Upper lobe of left lung (tissue), 6 donors: ENCODE measurements at regions not wholly inside any gene's neighbourhood (a gene's known extent, or its start where the extent isn't known, plus 50 kb on each side); places are given as distances from the start of the nearest gene placed in this dataset.

Experiments
- ATAC-seq, 2 donors: fragments of 200-7000 bp; cut with Tn5 transposase; one replicate each; pipeline ENCODE4 v1.9.1; 2022; ENCODE audit warnings: mild to moderate bottlenecking in 2 of 2, moderate library complexity in 2 of 2; ENCODE audit not compliant: low FRiP score in 2 of 2
- DNase-seq, 2 donors: peaks; one replicate each; pipeline ENCODE4 v3.0.0-alpha.2; 2019 to 2020
- H3K27ac ChIP-seq, 4 donors: fragments of 200-600 bp; sonication (generic); one replicate each; pipeline ENCODE4 v1.5.1; 2016 to 2019
- H3K27me3 ChIP-seq, 4 donors: fragments of 200-600 bp; sonication (generic); one replicate each; pipeline ENCODE4 v1.5.1; 2017 to 2019
- H3K36me3 ChIP-seq, 4 donors: fragments of 200-600 bp; sonication (generic); one replicate each; pipeline ENCODE4 v1.5.1; 2016 to 2019
- H3K4me1 ChIP-seq, 4 donors: fragments of 200-600 bp; sonication (generic); one replicate each; pipeline ENCODE4 v1.5.1; 2018 to 2019
- H3K4me3 ChIP-seq, 4 donors: fragments of 200-600 bp; sonication (generic); one replicate each; pipeline ENCODE4 v1.5.1; 2017 to 2019; ENCODE audit warnings: mild to moderate bottlenecking in 2 of 4, moderate library complexity in 1 of 4
- H3K9me3 ChIP-seq, 4 donors: fragments of 200-600 bp; sonication (generic); one replicate each; pipeline ENCODE4 v1.5.1; 2018 to 2019
- CTCF ChIP-seq, 6 experiments: fragments of 450-650 bp in 4 of 6; fragments of 200-600 bp in 2 of 6; sonication (generic) in 2 of 6; IDR thresholded peaks; one replicate each; pipeline ENCODE4 v1.5.1; 2016 to 2019; ENCODE audit warnings: antibody characterized with exemption in 6 of 6
- EP300 ChIP-seq, 4 donors: sonication (generic); formaldehyde crosslinking; IDR thresholded peaks; one replicate each; pipeline ENCODE4 v1.5.1; 2017; ENCODE audit warnings: antibody characterized with exemption in 4 of 4, control low read depth in 2 of 4
- POLR2A ChIP-seq, 4 donors: fragments of 450-650 bp; IDR thresholded peaks; one replicate each; pipeline ENCODE4 v1.5.1; 2016 to 2017; ENCODE audit warnings: antibody characterized with exemption in 4 of 4, mild to moderate bottlenecking in 2 of 4
- POLR2AphosphoS5 ChIP-seq, 2 donors: sonication (generic); formaldehyde crosslinking; IDR thresholded peaks; one replicate each; pipeline ENCODE4 v1.5.1; 2017; ENCODE audit warnings: antibody characterized with exemption in 2 of 2
- WGBS, 2 donors: methylation state at CpG; one replicate each; pipeline ENCODE4 v1.1.5; 2017 to 2018; 5-methylcytosine and 5-hydroxymethylcytosine counted together
- donor health status: DM: no; HTN: no; CAD: no; lungs with moderate emphysema.
- donor health status: DM: no; HTN: yes; CAD: no; lungs with severe emphysema.

- 84 to 87% methylated on average over 1 to 2 of the region's 2 CpGs for WGBS, 2 donors
- TF ChIP-seq POLR2AphosphoS5 (IDR thresholded peaks at IDR 0.05) (no peak), EP300 (IDR thresholded peaks at IDR 0.05) (no peak), CTCF (IDR thresholded peaks at IDR 0.05) (no peak), POLR2A (IDR thresholded peaks at IDR 0.05) (no peak)
- no peak for ATAC-seq
- Histone ChIP-seq H3K36me3 (no peaks in the 10 kb centered on the region), H3K4me1 (peaks cover 5 to 14% (median 10%) of the 10 kb centered on the region in 4 donors), H3K9me3 (no peaks in the 10 kb centered on the region), H3K4me3 (no peak overlapping the region), H3K27ac (no peak overlapping the region), H3K27me3 (no peaks in the 10 kb centered on the region)
- DNase-seq = no peak
Measured at GRCh38 chr2:158907926-158908456, 60.4 kb upstream of the TANC1 start.

DNA sequence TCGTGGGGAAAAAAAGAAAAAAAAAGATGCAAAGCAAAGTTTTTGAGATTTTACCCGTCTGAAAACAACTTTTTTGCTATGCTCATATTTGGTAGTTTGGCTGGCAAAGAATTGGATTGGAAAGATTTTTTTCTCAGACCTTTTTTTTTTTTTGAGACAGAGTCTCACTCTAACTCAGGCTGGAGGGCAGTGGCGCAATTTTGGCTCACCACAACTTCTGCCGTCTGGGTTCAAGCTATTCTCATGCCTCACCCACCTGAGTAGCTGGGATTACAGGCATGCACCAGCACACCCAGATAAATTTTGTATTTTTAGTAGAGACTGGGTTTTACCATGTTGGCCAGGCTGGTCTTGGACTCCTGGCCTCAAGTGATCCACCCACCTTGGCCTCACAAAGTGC, 56.3 kb upstream of the TANC1 start:
- WGBS, 2 donors = 45 to 65% methylated on average over 4 of the region's 4 CpGs
- H3K27me3 ChIP-seq = no peaks in the 10 kb centered on the region
- DNase-seq (no peak), ATAC-seq (no peak)
- H3K27ac ChIP-seq = no peak overlapping the region
- TF ChIP-seq CTCF (IDR thresholded peaks at IDR 0.05) (no peak), POLR2A (IDR thresholded peaks at IDR 0.05) (no peak), EP300 (IDR thresholded peaks at IDR 0.05) (no peak), POLR2AphosphoS5 (IDR thresholded peaks at IDR 0.05) (no peak)
- no peaks in the 10 kb centered on the region for H3K4me1 ChIP-seq
- H3K4me3 ChIP-seq = no peak overlapping the region
- no peaks in the 10 kb centered on the region for H3K36me3 ChIP-seq
- no peaks in the 10 kb centered on the region for H3K9me3 ChIP-seq

DNA sequence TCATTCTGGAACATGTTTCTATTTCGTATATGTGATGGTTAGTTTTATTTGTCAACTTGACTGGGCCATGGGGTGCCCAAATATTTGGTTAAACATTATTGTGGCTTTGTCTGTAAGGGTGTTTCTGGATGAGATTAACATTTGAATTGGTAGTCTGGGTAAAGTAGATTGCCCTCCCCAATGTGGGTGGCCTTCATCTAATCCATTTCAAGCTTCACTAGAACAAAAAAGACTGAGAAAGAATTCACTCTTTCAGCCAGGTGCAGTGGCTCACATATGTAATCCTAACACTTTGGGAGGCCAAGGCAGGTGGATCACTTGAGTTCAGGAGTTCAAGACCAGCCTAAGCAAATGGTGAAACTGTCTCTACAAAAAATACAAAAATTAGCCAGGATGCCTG, 55.7 kb upstream of the TANC1 start:
- DNase-seq = no peak
- no peak for TF ChIP-seq POLR2AphosphoS5 (IDR thresholded peaks at IDR 0.05)
- H3K4me1 ChIP-seq = no peaks in the 10 kb centered on the region
- H3K27ac ChIP-seq = no peak overlapping the region
- no peak overlapping the region for H3K4me3 ChIP-seq
- no peaks in the 10 kb centered on the region for H3K9me3 ChIP-seq
- H3K27me3 ChIP-seq = no peaks in the 10 kb centered on the region
- ATAC-seq = no peak
- WGBS, 2 donors = 72 to 87% methylated on average over 1 of the region's 1 CpG
- no peaks in the 10 kb centered on the region for H3K36me3 ChIP-seq

DNA sequence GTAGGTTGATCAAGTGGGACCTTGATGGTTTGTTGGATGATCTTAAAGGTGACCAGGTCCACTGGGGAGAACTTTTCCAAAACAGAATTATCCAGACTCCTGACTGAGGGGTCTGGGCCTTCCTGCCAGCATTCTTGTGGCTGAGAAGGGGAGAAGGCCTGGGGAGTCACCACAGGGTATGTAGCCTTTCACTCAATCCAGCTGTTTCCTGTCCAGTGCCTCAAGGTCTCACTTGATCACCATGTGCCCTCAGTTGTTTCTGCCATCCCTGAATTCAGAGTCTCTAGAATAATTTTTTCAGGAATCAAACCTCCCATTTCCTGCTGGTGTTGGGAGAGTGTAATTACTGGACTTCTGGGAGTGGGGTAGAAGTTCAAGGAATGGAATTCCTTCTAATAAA, 54.4 kb upstream of the TANC1 start:
- TF ChIP-seq POLR2AphosphoS5 (IDR thresholded peaks at IDR 0.05) (no peak), CTCF (IDR thresholded peaks at IDR 0.05) (no peak), EP300 (IDR thresholded peaks at IDR 0.05) (no peak), POLR2A (IDR thresholded peaks at IDR 0.05) (no peak)

GRCh38 chr2:158914731-158915130, 53.7 kb upstream of the TANC1 start:
- H3K36me3 ChIP-seq = no peaks in the 10 kb centered on the region
- H3K4me1 ChIP-seq = no peaks in the 10 kb centered on the region
- H3K27me3 ChIP-seq = no peaks in the 10 kb centered on the region
- WGBS, 2 donors = 85 to 89% methylated on average over 2 of the region's 2 CpGs
- no peak overlapping the region for H3K27ac ChIP-seq
- no peaks in the 10 kb centered on the region for H3K9me3 ChIP-seq
- TF ChIP-seq POLR2A (IDR thresholded peaks at IDR 0.05) = no peak
- TF ChIP-seq EP300 (IDR thresholded peaks at IDR 0.05) = no peak
- TF ChIP-seq CTCF (IDR thresholded peaks at IDR 0.05) = no peak
- TF ChIP-seq POLR2AphosphoS5 (IDR thresholded peaks at IDR 0.05) = no peak
- ATAC-seq = no peak
- no peak for DNase-seq
- H3K4me3 ChIP-seq = no peak overlapping the region

More for the DNA sequence above, 54.4 kb upstream of the TANC1 start:
- H3K9me3 ChIP-seq = no peaks in the 10 kb centered on the region
- H3K4me3 ChIP-seq = no peak overlapping the region
- no peaks in the 10 kb centered on the region for H3K36me3 ChIP-seq
- no peaks in the 10 kb centered on the region for H3K4me1 ChIP-seq
- H3K27ac ChIP-seq = no peak overlapping the region
- DNase-seq (no peak), ATAC-seq (no peak)
- H3K27me3 ChIP-seq = no peaks in the 10 kb centered on the region
